H1 (cell line): ENCODE measurements at regions not wholly inside any gene's neighbourhood (a gene's known extent, or its start where the extent isn't known, plus 50 kb on each side); places are given as distances from the start of the nearest gene placed in this dataset.

ENCODE experiments used
- CTCF ChIA-PET: fragments of 300-600 bp; sonication (Branson Sonifier 250); formaldehyde crosslinking; loops from one replicate; lab custom pipeline; 2021; ENCODE audit not compliant: partially characterized antibody; lab: Charles Lee
- POLR2A ChIA-PET: fragments of 300-600 bp; sonication (Branson Sonifier 250); formaldehyde crosslinking; loops from one replicate; lab custom pipeline; 2021; ENCODE audit warnings: inconsistent platforms; ENCODE audit not compliant: partially characterized antibody; lab: Charles Lee
- DNase-seq, 2 experiments: peaks; one replicate each; pipeline versions ENCODE4 v3.0.0 to v3.0.0-alpha.2; 2010 to 2022; ENCODE audit warnings: low spot score in 2 of 2, low read depth in 1 of 2, mixed read lengths in 1 of 2
- FAIRE-seq: peaks from 2 replicates; lab custom pipeline; 2011; peaks lifted over from hg19 to GRCh38; lab: Jason Lieb, UNC
- H2AFZ ChIP-seq: 2 replicates; pipeline ENCODE4 v1.8.1; 2012; ENCODE audit warnings: low read length, inconsistent platforms
- H2AK5ac ChIP-seq: 2 replicates; pipeline ENCODE4 v1.6.1; 2013; ENCODE audit warnings: low read depth, low read length
- H2BK120ac ChIP-seq: replicated peaks from 2 replicates; pipeline ENCODE3; 2013; ENCODE audit warnings: low read depth, low read length, inconsistent platforms
- H2BK12ac ChIP-seq: 2 replicates; pipeline ENCODE4 v1.6.1; 2013; ENCODE audit warnings: low read depth, low read length
- H2BK15ac ChIP-seq: 2 replicates; pipeline ENCODE4 v1.6.1; 2013; ENCODE audit warnings: low read length
- H2BK20ac ChIP-seq: 2 replicates; pipeline ENCODE4 v1.6.1; 2013; ENCODE audit warnings: low read length
- H2BK5ac ChIP-seq: 2 replicates; pipeline ENCODE4 v1.6.1; 2013; ENCODE audit warnings: low read depth, low read length
- H3K14ac ChIP-seq: 2 replicates; pipeline ENCODE4 v1.6.1; 2013; ENCODE audit warnings: inconsistent platforms; ENCODE audit not compliant: insufficient read length
- H3K18ac ChIP-seq: 2 replicates; pipeline ENCODE4 v1.6.1; 2013; ENCODE audit warnings: low read length; ENCODE audit errors: extremely low read depth
- H3K23ac ChIP-seq: 2 replicates; pipeline ENCODE4 v1.6.1; 2013; ENCODE audit warnings: inconsistent platforms; ENCODE audit not compliant: insufficient read length
- H3K23me2 ChIP-seq: 2 replicates; pipeline ENCODE4 v1.6.1; 2013; ENCODE audit warnings: low read depth, low read length
- H3K27ac ChIP-seq: 2 replicates; pipeline ENCODE4 v1.6.1; 2011; ENCODE audit warnings: low read depth, low read length, inconsistent platforms
- H3K27me3 ChIP-seq, 4 experiments: replicated peaks in 1 of 4; 1 replicate in 1 of 4; 2 replicates in 3 of 4; pipeline versions ENCODE4 v1.6.1 to v1.8.1; 2011 to 2013; ENCODE audit warnings: low read length in 3 of 4, mild to moderate bottlenecking in 3 of 4, inconsistent platforms in 2 of 4, mixed read lengths in 2 of 4, moderate library complexity in 1 of 4; ENCODE audit not compliant: control insufficient read depth in 3 of 4, insufficient read depth in 3 of 4; ENCODE audit errors: extremely low read depth in 1 of 4
- H3K36me3 ChIP-seq, 4 experiments: 2 replicates each; pipeline versions ENCODE4 v1.6.1 to v1.8.1; 2011 to 2013; ENCODE audit warnings: mild to moderate bottlenecking in 4 of 4, low read length in 3 of 4, moderate library complexity in 2 of 4, control low read depth in 1 of 4, inconsistent platforms in 1 of 4; ENCODE audit not compliant: insufficient read depth in 4 of 4, control insufficient read depth in 2 of 4
- H3K4ac ChIP-seq: replicated peaks from 2 replicates; pipeline ENCODE3; 2013; ENCODE audit warnings: low read length, low read depth, mixed read lengths, inconsistent platforms; ENCODE audit not compliant: insufficient read length
- H3K4me1 ChIP-seq, 4 experiments: replicated peaks in 1 of 4; 1 replicate in 1 of 4; 2 replicates in 3 of 4; pipeline versions ENCODE4 v1.6.1 to v1.8.1; 2011 to 2013; ENCODE audit warnings: low read length in 3 of 4, inconsistent platforms in 2 of 4, mixed read lengths in 1 of 4; ENCODE audit not compliant: insufficient read depth in 4 of 4, control insufficient read depth in 3 of 4
- H3K4me2 ChIP-seq, 2 experiments: 2 replicates each; pipeline versions ENCODE4 v1.6.1 to v1.8.1; 2011 to 2013; ENCODE audit warnings: low read depth in 2 of 2, low read length in 2 of 2, control low read depth in 1 of 2, inconsistent platforms in 1 of 2, mild to moderate bottlenecking in 1 of 2; ENCODE audit not compliant: insufficient read depth in 1 of 2
- H3K4me3 ChIP-seq, 4 experiments: fragments of 200-600, 300-600 bp in 1 of 4; sonication (generic), shearing (Covaris generic), sonication (Bioruptor Twin) in 1 of 4; 2 replicates each; pipeline versions ENCODE4 v1.5.1 to v1.8.1; 2011 to 2016; ENCODE audit warnings: low read length in 4 of 4, low read depth in 3 of 4, control low read depth in 2 of 4, inconsistent platforms in 2 of 4, mild to moderate bottlenecking in 2 of 4, mixed read lengths in 1 of 4, moderate library complexity in 1 of 4; ENCODE audit not compliant: insufficient read depth in 2 of 4; ENCODE audit errors: extremely low read depth in 1 of 4
- H3K56ac ChIP-seq: replicated peaks from 2 replicates; pipeline ENCODE3; 2013; ENCODE audit warnings: low read depth, mild to moderate bottlenecking, mixed read lengths, low read length, inconsistent platforms; ENCODE audit not compliant: insufficient read length
- H3K79me1 ChIP-seq: 2 replicates; pipeline ENCODE4 v1.6.1; 2013; ENCODE audit warnings: low read depth, low read length, control low read depth
- H3K79me2 ChIP-seq, 2 experiments: 2 replicates each; pipeline versions ENCODE4 v1.6.1 to v1.8.1; 2012 to 2013; ENCODE audit warnings: low read length in 2 of 2, mild to moderate bottlenecking in 2 of 2, inconsistent platforms in 1 of 2; ENCODE audit not compliant: insufficient read depth in 2 of 2, control insufficient read depth in 1 of 2
- H3K9ac ChIP-seq, 4 experiments: replicated peaks in 1 of 4; 1 replicate in 1 of 4; 2 replicates in 3 of 4; pipeline versions ENCODE4 v1.6.1 to v1.8.1; 2011 to 2013; ENCODE audit warnings: low read depth in 3 of 4, low read length in 3 of 4, control low read depth in 2 of 4, mild to moderate bottlenecking in 2 of 4, moderate library complexity in 2 of 4, inconsistent platforms in 1 of 4; ENCODE audit errors: extremely low read depth in 1 of 4
- H3K9me3 ChIP-seq, 2 experiments: 2 replicates each; pipeline versions ENCODE4 v1.6.1 to v1.8.1; 2012 to 2013; ENCODE audit warnings: mild to moderate bottlenecking in 2 of 2, moderate library complexity in 2 of 2, control low read depth in 1 of 2, inconsistent platforms in 1 of 2, low read depth in 1 of 2, low read length in 1 of 2, mixed read lengths in 1 of 2; ENCODE audit not compliant: insufficient read depth in 2 of 2
- H4K20me1 ChIP-seq, 2 experiments: replicated peaks in 1 of 2; 2 replicates each; pipeline versions ENCODE3 to v1.8.1; 2011 to 2013; ENCODE audit warnings: inconsistent platforms in 2 of 2, low read length in 2 of 2, mild to moderate bottlenecking in 1 of 2; ENCODE audit not compliant: insufficient read depth in 2 of 2, control insufficient read depth in 1 of 2
- H4K5ac ChIP-seq: 2 replicates; pipeline ENCODE4 v1.6.1; 2013; ENCODE audit warnings: low read length, low read depth, mixed read lengths, inconsistent platforms; ENCODE audit not compliant: insufficient read length
- H4K8ac ChIP-seq: 2 replicates; pipeline ENCODE4 v1.8.0; 2013; ENCODE audit warnings: mild to moderate bottlenecking, moderate library complexity, low read length, inconsistent platforms; ENCODE audit not compliant: insufficient read depth; ENCODE audit errors: extremely low read depth
- H4K91ac ChIP-seq: replicated peaks from 2 replicates; pipeline ENCODE3; 2013; ENCODE audit warnings: low read length, mixed read lengths, inconsistent platforms; ENCODE audit not compliant: insufficient read length
- CBX8 ChIP-seq: fragments of 300-800, 300-1000 bp; sonication (generic); IDR thresholded peaks from 2 replicates; pipeline ENCODE4 v1.7.1; 2016; ENCODE audit warnings: low read depth, low read length, borderline replicate concordance
- CEBPB ChIP-seq: IDR thresholded peaks from 2 replicates; pipeline ENCODE4 v1.6.1; 2012; ENCODE audit warnings: low read depth, low read length
- SIN3A ChIP-seq, 2 experiments: IDR thresholded peaks in 1 of 2; conservative IDR thresholded peaks in 1 of 2; 2 replicates each; pipeline ENCODE4 v1.6.1; 2011 to 2012; ENCODE audit warnings: low read length in 2 of 2, improper control_type of control experiment in 1 of 2, low read depth in 1 of 2, mild to moderate bottlenecking in 1 of 2
- SP1 ChIP-seq: IDR thresholded peaks from 2 replicates; pipeline ENCODE4 v1.6.1; 2011; ENCODE audit warnings: low read depth, low read length
- TBP ChIP-seq: IDR thresholded peaks from 2 replicates; pipeline ENCODE4 v1.6.1; 2011; ENCODE audit warnings: low read depth, low read length, improper control_type of control experiment
- TCF12 ChIP-seq: IDR thresholded peaks from 2 replicates; pipeline ENCODE4 v1.6.1; 2011; ENCODE audit warnings: low read depth, mild to moderate bottlenecking, low read length
- WGBS, 2 experiments: shearing (Covaris generic) in 1 of 2; methylation state at CpG; one replicate each; pipeline versions ENCODE4 v1.1.6 to v1.1.7; 2013 to 2015; ENCODE audit warnings: low lambda C conversion rate in 2 of 2, mixed read lengths in 2 of 2, inconsistent platforms in 1 of 2, low coverage in 1 of 2, missing lambda C conversion rate in 1 of 2; ENCODE audit not compliant: insufficient replicate concordance in 2 of 2, insufficient coverage in 1 of 2, insufficient read length in 1 of 2; ENCODE audit errors: extremely low coverage in 1 of 2, missing lambda C conversion rate in 1 of 2; 5-methylcytosine and 5-hydroxymethylcytosine counted together
- TF ChIP-seq, protein P1 (sequence below): IDR thresholded peaks from 2 replicates; pipeline ENCODE4 v1.6.1; 2011; ENCODE audit warnings: low read depth, mild to moderate bottlenecking, low read length; ENCODE audit not compliant: insufficient read depth
- TF ChIP-seq, protein P2 (sequence below): IDR thresholded peaks from 2 replicates; pipeline ENCODE4 v1.6.1; 2012; ENCODE audit warnings: inconsistent platforms

DNA sequence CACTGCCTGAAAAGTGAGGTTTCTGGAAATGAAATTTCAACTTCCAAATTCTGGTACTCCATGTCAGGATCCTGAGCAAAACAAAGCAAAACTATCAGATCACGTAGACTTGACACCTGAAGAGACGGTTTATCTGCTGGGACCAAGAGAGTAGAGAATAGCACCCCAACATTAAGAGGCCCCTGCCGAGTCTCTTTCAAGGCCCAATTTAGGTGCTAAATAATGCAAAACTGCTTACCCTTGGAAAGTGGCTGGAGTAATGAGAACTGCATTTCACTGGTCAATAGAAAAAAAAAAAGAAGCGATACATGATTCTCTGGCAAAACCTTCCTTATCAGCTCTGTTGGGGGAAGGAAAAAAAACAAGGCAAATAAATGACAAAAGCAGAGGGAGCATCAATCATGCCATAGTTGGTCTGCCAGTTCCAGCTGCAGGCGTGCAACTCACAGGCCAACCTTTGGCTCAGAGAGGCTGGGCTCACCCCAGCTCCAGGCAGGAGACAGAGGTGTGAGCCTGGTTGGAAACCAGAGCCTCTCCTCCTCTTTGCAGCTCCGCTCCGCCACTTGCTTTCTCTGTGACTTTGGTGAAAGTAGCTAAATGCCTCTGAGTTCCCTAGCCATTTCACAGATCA lies 595.2 kb downstream of the TOX3 start:
- Histone ChIP-seq H3K4me2 (peak overlapping the region; percentile 50 to 52), H2BK20ac (peak overlapping the region; percentile 82; the same call in 1 of the 2 replicates), H3K23me2 (no peaks in the 10 kb centered on the region), H2BK15ac (no peak overlapping the region), H3K36me3 (no peaks in the 10 kb centered on the region), H3K27me3 (no peaks in the 10 kb centered on the region), H4K5ac (peak overlapping the region; percentile 37), H3K79me2 (no peaks in the 10 kb centered on the region), H3K79me1 (no peaks in the 10 kb centered on the region), H4K8ac (no peak overlapping the region), H3K4ac (no peak overlapping the region), H3K56ac (no peak overlapping the region), H2BK5ac (peak overlapping the region; percentile 36; the same call in 1 of the 2 replicates), H3K27ac (no peak overlapping the region), H3K23ac (no peak overlapping the region), H2AFZ (no peak overlapping the region), H2BK12ac (peak overlapping the region; percentile 10; the same call in 1 of the 2 replicates), H2AK5ac (no peak overlapping the region), H4K20me1 (no peaks in the 10 kb centered on the region), H4K91ac (no peak overlapping the region), H3K4me3 (peak overlapping the region in 1 of 4 experiments; percentile 24; a peak in 2 of 8 replicates), H3K14ac (no peak overlapping the region), H3K4me1 (peaks cover 7 to 25% (median 16%) of the 10 kb centered on the region in 4 experiments; a peak in 6 of 7 replicates), H3K9me3 (no peaks in the 10 kb centered on the region), H3K18ac (peak overlapping the region; percentile 81), H3K9ac (no peak overlapping the region), H2BK120ac (no peak overlapping the region)
- DNase-seq, result peak; percentile 27 to 57
- TF ChIP-seq TCF12, result 0 out of 2 replicates have a peak, but pooled peaks have one; percentile 6
- TF ChIP-seq, protein P1, sequence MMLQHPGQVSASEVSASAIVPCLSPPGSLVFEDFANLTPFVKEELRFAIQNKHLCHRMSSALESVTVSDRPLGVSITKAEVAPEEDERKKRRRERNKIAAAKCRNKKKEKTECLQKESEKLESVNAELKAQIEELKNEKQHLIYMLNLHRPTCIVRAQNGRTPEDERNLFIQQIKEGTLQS, result no peak
- TF ChIP-seq CEBPB, result no peak
- TF ChIP-seq SP1, result 0 out of 2 replicates have a peak, but pooled peaks have one; percentile 13
- no peak for TF ChIP-seq SIN3A (conservative IDR thresholded peaks at IDR 0.05 in 1 of 2, IDR thresholded peaks at IDR 0.05 in 1 of 2; ENCODE audit: low read depth in 1 of 2, low read length in 2 of 2)
- peak; percentile 27; the same call in 1 of the 2 replicates for TF ChIP-seq TBP
- TF ChIP-seq, protein P2, sequence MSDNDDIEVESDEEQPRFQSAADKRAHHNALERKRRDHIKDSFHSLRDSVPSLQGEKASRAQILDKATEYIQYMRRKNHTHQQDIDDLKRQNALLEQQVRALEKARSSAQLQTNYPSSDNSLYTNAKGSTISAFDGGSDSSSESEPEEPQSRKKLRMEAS, result peak; percentile 31; the same call in 1 of the 2 replicates
- no peak for TF ChIP-seq CBX8
- WGBS, 2 experiments, result 31% methylated on average over 7 of the region's 7 CpGs; no CpG with 5 or more reads in 1 of the 2 experiments
- CTCF ChIA-PET, result interaction anchor here (1.1 to 4.6 kb wide), 4 partner anchors 11 to 139 kb away, joined by 3 to 17 read pairs (median 4); no protein-coding TSS in a partner anchor
- FAIRE-seq, result peak; percentile 85
- POLR2A ChIA-PET, result interaction anchor here (0.6 kb wide), 1 partner anchor 215 kb away, joined by 4 read pairs; no protein-coding TSS in a partner anchor
